ENCODE measurements at regions not wholly inside any gene's neighbourhood (a gene's known extent, or its start where the extent isn't known, plus 50 kb on each side); places are given as distances from the start of the nearest gene placed in this dataset.
"Not testable (repeated sequence)": the region's sequence is repeated elsewhere in the genome, so short reads cannot be mapped to it uniquely, and the experiment has no call there.

DNA sequence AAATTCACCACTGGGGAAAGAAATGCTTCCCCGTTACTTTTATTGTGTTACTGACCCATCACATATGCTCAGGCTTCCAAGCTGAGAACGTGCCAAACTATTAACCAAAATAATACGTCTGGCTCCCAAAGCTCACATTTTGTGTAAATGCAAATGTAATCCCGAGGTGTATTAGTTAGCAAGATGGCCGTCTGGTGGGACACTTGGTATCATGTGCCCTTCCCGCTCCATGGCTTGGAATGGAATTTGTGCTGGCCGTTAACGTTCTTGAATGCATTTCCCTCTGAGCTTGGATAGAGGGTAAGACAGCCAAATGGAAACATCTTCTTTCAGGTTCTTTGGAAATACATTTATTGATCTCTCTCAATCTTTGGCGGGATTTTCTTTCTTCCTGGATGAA, 105.0 kb downstream of the MFAP3L start:
- Histone ChIP-seq H3K4me3 (ENCODE audit: insufficient read depth in 1 of 2, low read depth in 1 of 2, low read length in 2 of 2) (no peak overlapping the region), H2BK12ac (ENCODE audit: low read length in 2 of 2) (no peak overlapping the region), H3K36me3 (ENCODE audit: control insufficient read depth in 1 of 2, insufficient read depth in 2 of 2, low read depth in 1 of 2, low read length in 2 of 2) (no peaks in the 10 kb centered on the region), H2AK5ac (ENCODE audit: low read length, severe bottlenecking) (no peak overlapping the region), H2AFZ (ENCODE audit: low read depth, low read length) (no peak overlapping the region), H3K9ac (ENCODE audit: low read length) (no peak overlapping the region), H3K4ac (ENCODE audit: low read depth in 1 of 2, low read length in 2 of 2) (no peak overlapping the region), H3K4me1 (ENCODE audit: control insufficient read depth, insufficient read depth, low read depth, low read length) (no peaks in the 10 kb centered on the region), H3K27ac (ENCODE audit: low read length, poor library complexity, severe bottlenecking) (no peak overlapping the region), H3K4me2 (ENCODE audit: low read length, poor library complexity, severe bottlenecking) (no peak overlapping the region), H2BK120ac (ENCODE audit: low read depth, low read length) (no peak overlapping the region), H3K18ac (ENCODE audit: low read depth in 1 of 2, low read length in 2 of 2) (no peak overlapping the region), H2BK15ac (ENCODE audit: low read depth, poor library complexity, severe bottlenecking) (no peak overlapping the region), H3K23ac (ENCODE audit: low read length in 2 of 2) (no peak overlapping the region), H3K14ac (ENCODE audit: low read length in 2 of 2) (no peak overlapping the region), H3K9me3 (ENCODE audit: control insufficient read depth, low read length) (peaks cover 9% of the 10 kb centered on the region), H2BK5ac (ENCODE audit: low read depth, low read length, poor library complexity, severe bottlenecking) (no peak overlapping the region), H4K91ac (ENCODE audit: low read length) (no peak overlapping the region), H3K79me1 (replicated peaks; ENCODE audit: low read length, poor library complexity, severe bottlenecking) (no peaks in the 10 kb centered on the region), H4K8ac (ENCODE audit: low read length) (no peak overlapping the region), H3K27me3 (ENCODE audit: control insufficient read depth in 1 of 2, insufficient read depth in 1 of 2, low read length in 2 of 2) (peaks cover 0 to 9% of the 10 kb centered on the region in 2 experiments)
- WGBS: 80% methylated on average over 9 of the region's 9 CpGs
- no peak for DNase-seq

DNA sequence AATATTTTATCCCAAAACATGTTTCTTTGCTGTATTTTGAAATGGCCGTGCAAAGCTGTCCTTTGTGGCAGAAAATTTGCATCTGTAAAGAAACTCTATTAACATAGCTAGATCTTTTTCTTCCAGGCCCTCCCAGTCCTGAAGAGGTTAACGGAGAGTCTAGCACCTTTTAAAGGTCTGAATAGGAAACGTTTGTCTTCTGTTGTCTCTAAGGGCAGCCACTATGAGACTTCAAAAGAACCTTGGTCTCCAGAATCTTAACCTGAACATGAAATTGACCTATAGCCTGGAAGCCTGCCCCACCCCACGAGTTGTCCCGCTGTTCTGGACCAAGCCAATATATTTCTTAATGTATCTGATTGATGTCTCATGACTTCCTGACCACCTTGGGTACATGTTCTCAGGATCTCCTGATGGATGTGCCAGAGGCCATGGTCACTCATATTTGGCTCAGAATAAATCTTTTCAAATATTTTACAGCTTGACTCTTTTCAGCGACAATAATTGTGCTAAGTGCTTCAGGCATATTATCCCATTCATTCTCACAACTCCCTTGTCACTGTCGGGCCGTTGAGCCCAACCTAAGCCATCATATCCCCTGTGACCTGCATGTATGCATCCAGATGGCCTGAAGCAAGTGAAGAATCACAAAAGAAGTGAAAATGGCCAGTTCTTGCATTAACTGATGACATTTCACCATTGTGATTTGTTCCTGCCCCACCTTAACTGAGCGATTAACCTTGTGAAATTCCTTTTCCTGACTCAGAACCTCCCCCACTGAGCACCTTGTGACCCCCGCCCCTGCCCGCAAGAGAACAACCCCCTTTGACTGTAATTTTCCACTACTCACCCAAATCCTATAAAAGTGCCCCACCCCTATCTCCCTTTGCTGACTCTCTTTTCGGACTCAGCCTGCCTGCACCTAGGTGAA, 106.7 kb downstream of the MFAP3L start:
- DNase-seq; H3K4ac ChIP-seq (ENCODE audit: low read depth in 1 of 2, low read length in 2 of 2); H2BK5ac ChIP-seq (ENCODE audit: low read depth, low read length, poor library complexity, severe bottlenecking); H3K23ac ChIP-seq (ENCODE audit: low read length in 2 of 2); H3K79me1 ChIP-seq (replicated peaks; ENCODE audit: low read length, poor library complexity, severe bottlenecking); H4K91ac ChIP-seq (ENCODE audit: low read length); H3K27ac ChIP-seq (ENCODE audit: low read length, poor library complexity, severe bottlenecking); H2BK12ac ChIP-seq (ENCODE audit: low read length in 2 of 2); H3K9me3 ChIP-seq (ENCODE audit: control insufficient read depth, low read length); H3K36me3 ChIP-seq (ENCODE audit: control insufficient read depth in 1 of 2, insufficient read depth in 2 of 2, low read depth in 1 of 2, low read length in 2 of 2); H4K8ac ChIP-seq (ENCODE audit: low read length); H3K4me2 ChIP-seq (ENCODE audit: low read length, poor library complexity, severe bottlenecking); H3K4me1 ChIP-seq (ENCODE audit: control insufficient read depth, insufficient read depth, low read depth, low read length); H3K14ac ChIP-seq (ENCODE audit: low read length in 2 of 2); H3K9ac ChIP-seq (ENCODE audit: low read length); H3K27me3 ChIP-seq (ENCODE audit: control insufficient read depth in 1 of 2, insufficient read depth in 1 of 2, low read length in 2 of 2); H3K18ac ChIP-seq (ENCODE audit: low read depth in 1 of 2, low read length in 2 of 2); H2AFZ ChIP-seq (ENCODE audit: low read depth, low read length); H2AK5ac ChIP-seq (ENCODE audit: low read length, severe bottlenecking); H3K4me3 ChIP-seq (ENCODE audit: insufficient read depth in 1 of 2, low read depth in 1 of 2, low read length in 2 of 2); H2BK15ac ChIP-seq (ENCODE audit: low read depth, poor library complexity, severe bottlenecking); H2BK120ac ChIP-seq (ENCODE audit: low read depth, low read length): not testable (repeated sequence)
- 56% methylated on average over 12 of the region's 12 CpGs for WGBS

DNA sequence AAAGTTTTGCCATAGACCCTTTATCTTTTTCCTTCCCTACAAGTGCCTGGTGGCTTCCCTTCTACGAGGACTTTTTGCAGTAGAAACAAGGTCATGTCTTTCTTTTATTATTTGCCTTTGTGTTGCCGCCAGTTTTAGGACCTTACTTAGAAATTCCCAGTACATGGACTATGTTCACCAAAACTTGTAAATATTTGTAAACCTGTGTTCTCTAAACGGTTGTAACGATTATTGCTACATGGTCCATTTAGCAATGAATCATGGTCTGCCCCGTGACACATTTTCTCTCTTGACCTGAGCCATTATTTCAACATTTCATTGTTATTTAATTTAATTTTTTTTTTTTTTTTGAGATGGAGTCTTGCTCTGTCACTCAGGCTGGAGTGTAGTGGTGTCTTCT, 110.7 kb downstream of the MFAP3L start:
- H2AFZ ChIP-seq (ENCODE audit: low read depth, low read length): no peak overlapping the region
- WGBS: 88% methylated on average over 5 of the region's 5 CpGs
- H3K36me3 ChIP-seq (ENCODE audit: control insufficient read depth in 1 of 2, insufficient read depth in 2 of 2, low read depth in 1 of 2, low read length in 2 of 2): no peaks in the 10 kb centered on the region
- H4K8ac ChIP-seq (ENCODE audit: low read length): no peak overlapping the region
- H3K4me2 ChIP-seq (ENCODE audit: low read length, poor library complexity, severe bottlenecking): no peak overlapping the region
- no peak overlapping the region for H2AK5ac ChIP-seq (ENCODE audit: low read length, severe bottlenecking)
- H3K27me3 ChIP-seq (ENCODE audit: control insufficient read depth in 1 of 2, insufficient read depth in 1 of 2, low read length in 2 of 2): peaks cover 0 to under 1% of the 10 kb centered on the region in 2 experiments
- H3K9ac ChIP-seq (ENCODE audit: low read length): no peak overlapping the region
- DNase-seq: no peak
- no peak overlapping the region for H3K23ac ChIP-seq (ENCODE audit: low read length in 2 of 2)
- H3K4me3 ChIP-seq (ENCODE audit: insufficient read depth in 1 of 2, low read depth in 1 of 2, low read length in 2 of 2): no peak overlapping the region
- no peak overlapping the region for H2BK5ac ChIP-seq (ENCODE audit: low read depth, low read length, poor library complexity, severe bottlenecking)
- H2BK120ac ChIP-seq (ENCODE audit: low read depth, low read length): no peak overlapping the region
- H3K18ac ChIP-seq (ENCODE audit: low read depth in 1 of 2, low read length in 2 of 2): no peak overlapping the region
- no peaks in the 10 kb centered on the region for H3K4me1 ChIP-seq (ENCODE audit: control insufficient read depth, insufficient read depth, low read depth, low read length)
- H3K14ac ChIP-seq (ENCODE audit: low read length in 2 of 2): no peak overlapping the region
- no peak overlapping the region for H3K4ac ChIP-seq (ENCODE audit: low read depth in 1 of 2, low read length in 2 of 2)
- no peak overlapping the region for H3K27ac ChIP-seq (ENCODE audit: low read length, poor library complexity, severe bottlenecking)
- no peak overlapping the region for H2BK12ac ChIP-seq (ENCODE audit: low read length in 2 of 2)
- H2BK15ac ChIP-seq (ENCODE audit: low read depth, poor library complexity, severe bottlenecking): no peak overlapping the region
- no peaks in the 10 kb centered on the region for H3K79me1 ChIP-seq (replicated peaks; ENCODE audit: low read length, poor library complexity, severe bottlenecking)
- H4K91ac ChIP-seq (ENCODE audit: low read length): no peak overlapping the region
- H3K9me3 ChIP-seq (ENCODE audit: control insufficient read depth, low read length): peaks cover 9% of the 10 kb centered on the region

DNA sequence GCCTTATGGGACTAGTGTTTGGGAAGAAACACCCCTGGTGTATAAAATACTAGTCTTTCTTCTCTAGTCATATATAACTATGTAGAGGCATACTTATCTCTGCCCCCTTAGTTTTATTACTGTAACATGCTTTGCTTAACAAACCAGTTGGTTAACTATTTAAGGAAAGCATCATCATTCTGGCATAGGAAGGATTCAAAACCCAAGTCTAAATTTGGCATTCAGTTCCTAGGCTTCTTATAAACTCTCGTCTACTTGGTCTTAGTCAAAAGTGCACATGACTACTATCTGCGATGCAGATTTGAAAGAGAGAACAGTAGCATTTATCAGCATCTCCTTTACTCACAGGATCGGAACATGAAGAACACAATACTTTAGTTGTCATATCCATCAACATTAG, 111.3 kb downstream of the MFAP3L start:
- H2BK5ac ChIP-seq (ENCODE audit: low read depth, low read length, poor library complexity, severe bottlenecking): no peak overlapping the region
- H3K9ac ChIP-seq (ENCODE audit: low read length): no peak overlapping the region
- H2BK15ac ChIP-seq (ENCODE audit: low read depth, poor library complexity, severe bottlenecking): no peak overlapping the region
- no peak overlapping the region for H3K4ac ChIP-seq (ENCODE audit: low read depth in 1 of 2, low read length in 2 of 2)
- WGBS: 80% methylated on average over 3 of the region's 3 CpGs
- no peak overlapping the region for H4K91ac ChIP-seq (ENCODE audit: low read length)
- no peak overlapping the region for H4K8ac ChIP-seq (ENCODE audit: low read length)
- H3K79me1 ChIP-seq (replicated peaks; ENCODE audit: low read length, poor library complexity, severe bottlenecking): no peaks in the 10 kb centered on the region
- no peak overlapping the region for H3K23ac ChIP-seq (ENCODE audit: low read length in 2 of 2)
- no peak overlapping the region for H3K18ac ChIP-seq (ENCODE audit: low read depth in 1 of 2, low read length in 2 of 2)
- no peak overlapping the region for H3K27ac ChIP-seq (ENCODE audit: low read length, poor library complexity, severe bottlenecking)
- H2BK120ac ChIP-seq (ENCODE audit: low read depth, low read length): no peak overlapping the region
- DNase-seq: no peak
- H2AK5ac ChIP-seq (ENCODE audit: low read length, severe bottlenecking): no peak overlapping the region
- no peak overlapping the region for H2AFZ ChIP-seq (ENCODE audit: low read depth, low read length)
- H3K4me3 ChIP-seq (ENCODE audit: insufficient read depth in 1 of 2, low read depth in 1 of 2, low read length in 2 of 2): no peak overlapping the region
- no peaks in the 10 kb centered on the region for H3K4me1 ChIP-seq (ENCODE audit: control insufficient read depth, insufficient read depth, low read depth, low read length)
- no peaks in the 10 kb centered on the region for H3K27me3 ChIP-seq (ENCODE audit: control insufficient read depth in 1 of 2, insufficient read depth in 1 of 2, low read length in 2 of 2)
- H3K36me3 ChIP-seq (ENCODE audit: control insufficient read depth in 1 of 2, insufficient read depth in 2 of 2, low read depth in 1 of 2, low read length in 2 of 2): no peaks in the 10 kb centered on the region
- H3K14ac ChIP-seq (ENCODE audit: low read length in 2 of 2): no peak overlapping the region
- no peak overlapping the region for H2BK12ac ChIP-seq (ENCODE audit: low read length in 2 of 2)
- H3K4me2 ChIP-seq (ENCODE audit: low read length, poor library complexity, severe bottlenecking): no peak overlapping the region
- H3K9me3 ChIP-seq (ENCODE audit: control insufficient read depth, low read length): peaks cover 9% of the 10 kb centered on the region

All from mesenchymal stem cell (in vitro differentiated cells and primary cell).